Body of pancreas (tissue), 4 donors: ENCODE measurements at regions not wholly inside any gene's neighbourhood (a gene's known extent, or its start where the extent isn't known, plus 50 kb on each side); places are given as distances from the start of the nearest gene placed in this dataset.
"Not testable (repeated sequence)": the region's sequence is repeated elsewhere in the genome, so short reads cannot be mapped to it uniquely, and the experiment has no call there.

Source experiments
- ATAC-seq: fragments of 150-250 bp; one replicate; pipeline ENCODE4 v1.9.1; 2016
- DNase-seq, 4 donors: peaks; one replicate each; pipeline ENCODE4 v3.0.0-alpha.2; 2019
- H3K27ac ChIP-seq, 4 donors: fragments of 200-600 bp; sonication (generic); 1 replicate in 3 of 4; 2 replicates in 1 of 4; pipeline versions ENCODE4 v1.5.1 to v1.6.1; 2016 to 2019; ENCODE audit warnings: mild to moderate bottlenecking in 1 of 4, mixed read lengths in 1 of 4, moderate library complexity in 1 of 4
- H3K27me3 ChIP-seq, 2 donors: fragments of 200-600 bp; sonication (generic); one replicate each; pipeline ENCODE4 v1.6.0; 2016; ENCODE audit warnings: mild to moderate bottlenecking in 1 of 2
- H3K36me3 ChIP-seq, 2 donors: fragments of 200-600 bp; sonication (generic); replicated peaks in 1 of 2; 2 replicates each; pipeline ENCODE4 v1.5.1; 2016; ENCODE audit warnings: low read depth in 2 of 2; ENCODE audit not compliant: insufficient read depth in 1 of 2
- H3K4me1 ChIP-seq: fragments of 200-600 bp; sonication (generic); one replicate; pipeline ENCODE4 v1.6.0; 2016
- H3K4me3 ChIP-seq, 2 donors: fragments of 200-600 bp; sonication (generic); 1 replicate in 1 of 2; 2 replicates in 1 of 2; pipeline ENCODE4 v1.5.1; 2016 to 2019
- H3K9me3 ChIP-seq, 3 donors: fragments of 200-600 bp; sonication (generic); 1 replicate in 2 of 3; 2 replicates in 1 of 3; pipeline ENCODE4 v1.5.1; 2016
- CTCF ChIP-seq, 7 experiments: fragments of 450-650 bp in 4 of 7; fragments of 200-600 bp in 3 of 7; sonication (generic) in 3 of 7; IDR thresholded peaks; one replicate each; pipeline ENCODE4 v1.5.1; 2016 to 2019; ENCODE audit warnings: antibody characterized with exemption in 7 of 7
- POLR2A ChIP-seq, 3 donors: fragments of 450-650 bp; IDR thresholded peaks; one replicate each; pipeline ENCODE4 v1.6.1; 2016; ENCODE audit warnings: antibody characterized with exemption in 3 of 3, mild to moderate bottlenecking in 2 of 3
- WGBS, 2 donors: methylation state at CpG; one replicate each; pipeline ENCODE4 v1.1.5; 2017; 5-methylcytosine and 5-hydroxymethylcytosine counted together
- intact Hi-C: fragments of 100-400 bp; cut with DNase I; formaldehyde crosslinking; loops from one replicate; pipeline ENCODE4 v1.15.1; 2023

GRCh38 chr6:27775796-27776184 lies 136.4 kb downstream of the OR2B2 start:
- WGBS, 2 donors = 67 to 71% methylated on average over 9 of the region's 9 CpGs
- no peak overlapping the region for H3K4me3 ChIP-seq
- ATAC-seq (no peak), DNase-seq (no peak)
- H3K4me1 ChIP-seq = peaks cover 8% of the 10 kb centered on the region
- H3K27ac ChIP-seq = no peak overlapping the region
- TF ChIP-seq CTCF (IDR thresholded peaks at IDR 0.05) = no peak
- TF ChIP-seq POLR2A (IDR thresholded peaks at IDR 0.05) = no peak
- intact Hi-C loops = loop anchor here (10.0 kb wide), 1 partner anchor 119 kb away; a partner anchor contains a TSS
- H3K27me3 ChIP-seq = no peaks in the 10 kb centered on the region
- no peaks in the 10 kb centered on the region for H3K36me3 ChIP-seq
- H3K9me3 ChIP-seq = no peaks in the 10 kb centered on the region

- not testable (repeated sequence) for H3K4me1 ChIP-seq, H3K27ac ChIP-seq
- WGBS, 2 donors = 60 to 75% methylated on average over 5 of the region's 5 CpGs
Observed at GRCh38 chr6:27775138-27775795, 136.9 kb downstream of the OR2B2 start.

GRCh38 chr6:27774264-27774600 lies 138.0 kb downstream of the OR2B2 start:
- not testable (repeated sequence) for H3K4me3 ChIP-seq, H3K36me3 ChIP-seq, H3K9me3 ChIP-seq, H3K27me3 ChIP-seq, ATAC-seq, DNase-seq, H3K4me1 ChIP-seq, H3K27ac ChIP-seq
- 76 to 91% methylated on average over 8 of the region's 8 CpGs for WGBS, 2 donors
- intact Hi-C loops = loop anchor here (10.0 kb wide), 1 partner anchor 121 kb away; a partner anchor contains a TSS

More at GRCh38 chr6:27775138-27775795, 136.9 kb downstream of the OR2B2 start:
- not testable (repeated sequence) for H3K9me3 ChIP-seq, H3K36me3 ChIP-seq, DNase-seq, H3K4me3 ChIP-seq, ATAC-seq, H3K27me3 ChIP-seq
- intact Hi-C loops = loop anchor here (10.0 kb wide), 1 partner anchor 120 kb away; a partner anchor contains a TSS

DNA sequence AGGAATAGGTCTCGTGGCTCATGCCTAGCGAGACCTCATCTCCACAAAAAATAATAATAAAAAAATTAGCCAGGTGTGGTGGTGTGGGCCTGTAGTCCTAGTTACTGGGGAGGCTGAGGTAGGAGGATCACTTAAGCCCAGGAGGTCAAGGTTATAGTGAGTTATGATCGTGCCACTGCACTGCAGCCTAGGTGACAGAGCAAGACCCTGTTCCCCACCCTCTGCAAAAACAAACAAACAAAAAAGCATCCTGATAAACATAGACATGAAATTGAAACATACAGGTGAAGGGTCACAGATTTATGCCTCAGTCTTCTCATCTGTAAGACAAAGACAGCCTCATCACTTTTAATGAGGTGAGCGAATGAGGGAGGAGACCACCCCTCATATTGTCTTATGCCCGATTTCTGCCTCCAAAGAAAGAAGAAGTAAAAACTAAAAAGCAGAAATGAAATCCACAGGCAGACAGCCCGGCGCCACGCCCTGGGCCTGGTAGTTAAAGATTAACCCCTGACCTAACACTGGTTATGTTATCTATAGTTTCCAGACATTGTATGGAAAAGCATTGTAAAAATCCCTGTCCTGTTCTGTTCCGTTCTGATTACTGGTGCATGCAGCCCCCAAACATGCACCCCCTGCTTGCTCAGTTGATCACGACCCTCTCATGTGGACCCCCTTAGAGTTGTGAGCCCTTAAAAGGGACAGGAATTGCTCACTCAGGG lies 138.5 kb downstream of the OR2B2 start:
- H3K9me3 ChIP-seq, ATAC-seq, H3K4me3 ChIP-seq, H3K36me3 ChIP-seq, H3K27ac ChIP-seq, H3K27me3 ChIP-seq, H3K4me1 ChIP-seq, DNase-seq: not testable (repeated sequence)
- intact Hi-C loops = loop anchor here (10.0 kb wide), 1 partner anchor 121 kb away; a partner anchor contains a TSS
- 56 to 61% methylated on average over 10 of the region's 10 CpGs for WGBS, 2 donors

- peak; percentile 99 for ATAC-seq
- no peak overlapping the region for H3K4me3 ChIP-seq
- no peaks in the 10 kb centered on the region for H3K9me3 ChIP-seq
- peak; percentile 85 to 90 (median 88) for DNase-seq
- peak; percentile 82 to 92 (median 90) for TF ChIP-seq CTCF (IDR thresholded peaks at IDR 0.05)
- no peak for TF ChIP-seq POLR2A (IDR thresholded peaks at IDR 0.05)
- H3K4me1 ChIP-seq = peaks cover 8% of the 10 kb centered on the region
- no peaks in the 10 kb centered on the region for H3K27me3 ChIP-seq
- intact Hi-C loops = loop anchor here (10.0 kb wide), 1 partner anchor 122 kb away; a partner anchor contains a TSS
- no peak overlapping the region for H3K27ac ChIP-seq
- no peaks in the 10 kb centered on the region for H3K36me3 ChIP-seq
- WGBS, 2 donors = 12 to 20% methylated on average over 20 to 33 of the region's 33 CpGs
Observed at GRCh38 chr6:27772261-27773001, 139.8 kb downstream of the OR2B2 start.

- Histone ChIP-seq H3K4me3 (no peak overlapping the region), H3K27ac (no peak overlapping the region), H3K27me3 (no peaks in the 10 kb centered on the region), H3K4me1 (peaks cover 8% of the 10 kb centered on the region), H3K36me3 (no peaks in the 10 kb centered on the region), H3K9me3 (no peaks in the 10 kb centered on the region)
- no peak for TF ChIP-seq CTCF (IDR thresholded peaks at IDR 0.05)
- no peak for TF ChIP-seq POLR2A (IDR thresholded peaks at IDR 0.05)
- ATAC-seq = no peak
- WGBS, 2 donors = 23 to 63% methylated on average over 4 of the region's 4 CpGs
- no peak for DNase-seq
- intact Hi-C loops = loop anchor here (10.0 kb wide), 1 partner anchor 124 kb away; a partner anchor contains a TSS
Observed at GRCh38 chr6:27771235-27771634, 141.0 kb downstream of the OR2B2 start.
